Activated T-helper 2 cell treated with anti-CD3 and anti-CD28 coated beads, Interferon-gamma antibody, Interleukin-2, Interleukin-4, amounts not matched to agents 10 μg/mL and 5 μg/mL and 100 μg/mL, durations not matched to agents 14 hours and 24 hours and 36 hours (primary cell): ENCODE measurements at regions not wholly inside any gene's neighbourhood (a gene's known extent, or its start where the extent isn't known, plus 50 kb on each side); places are given as distances from the start of the nearest gene placed in this dataset.

Experiments used
- DNase-seq: peaks from one replicate; pipeline ENCODE4 v3.0.0; 2021; ENCODE audit warnings: low spot score
- H3K27ac Mint-ChIP-seq: one replicate; pipeline ENCODE4 v1.8.0; 2021; ENCODE audit warnings: mixed read lengths
- H3K27me3 Mint-ChIP-seq: one replicate; pipeline ENCODE4 v1.8.0; 2021; ENCODE audit warnings: low read depth, mixed read lengths
- H3K36me3 Mint-ChIP-seq: one replicate; pipeline ENCODE4 v1.8.0; 2021; ENCODE audit warnings: low read depth, mixed read lengths
- H3K4me1 Mint-ChIP-seq: one replicate; pipeline ENCODE4 v1.8.0; 2021; ENCODE audit warnings: low read depth, mixed read lengths
- H3K4me3 Mint-ChIP-seq: one replicate; pipeline ENCODE4 v1.8.0; 2021; ENCODE audit warnings: low read depth, mild to moderate bottlenecking, moderate library complexity, mixed read lengths
- H3K9me3 Mint-ChIP-seq: one replicate; pipeline ENCODE4 v1.8.0; 2021; ENCODE audit warnings: mixed read lengths
- intact Hi-C: fragments of 100-400 bp; cut with micrococcal nuclease; formaldehyde crosslinking; loops from one replicate; pipeline ENCODE4 v1.15.1; 2023

GRCh38 chr2:122583159-122583917 is 827.9 kb downstream of the TSN start:
- H3K4me3 Mint-ChIP-seq = no peak overlapping the region
- peaks cover 19% of the 10 kb centered on the region for H3K9me3 Mint-ChIP-seq
- H3K27me3 Mint-ChIP-seq = no peaks in the 10 kb centered on the region
- H3K36me3 Mint-ChIP-seq = no peaks in the 10 kb centered on the region
- H3K4me1 Mint-ChIP-seq = no peaks in the 10 kb centered on the region
- no peak for DNase-seq
- intact Hi-C loops = no loop called here
- H3K27ac Mint-ChIP-seq = no peak overlapping the region

- Mint-ChIP-seq H3K9me3 (peaks cover 23% of the 10 kb centered on the region), H3K4me1 (no peaks in the 10 kb centered on the region), H3K27me3 (no peaks in the 10 kb centered on the region), H3K27ac (no peak overlapping the region), H3K36me3 (no peaks in the 10 kb centered on the region), H3K4me3 (no peak overlapping the region)
- DNase-seq = no peak
- intact Hi-C loops = no loop called here
Measured at GRCh38 chr2:122590524-122590923, 835.1 kb downstream of the TSN start.

GRCh38 chr2:122595065-122595464 is 839.6 kb downstream of the TSN start:
- intact Hi-C loops = no loop called here
- no peaks in the 10 kb centered on the region for H3K36me3 Mint-ChIP-seq
- no peak overlapping the region for H3K4me3 Mint-ChIP-seq
- H3K9me3 Mint-ChIP-seq = peaks cover 16% of the 10 kb centered on the region
- H3K4me1 Mint-ChIP-seq = no peaks in the 10 kb centered on the region
- H3K27me3 Mint-ChIP-seq = no peaks in the 10 kb centered on the region
- H3K27ac Mint-ChIP-seq = no peak overlapping the region
- DNase-seq = no peak

GRCh38 chr2:122596598-122596997 is 841.1 kb downstream of the TSN start:
- intact Hi-C loops = no loop called here
- DNase-seq = no peak
- Mint-ChIP-seq H3K36me3 (no peaks in the 10 kb centered on the region), H3K9me3 (peaks cover 16% of the 10 kb centered on the region), H3K4me3 (no peak overlapping the region), H3K4me1 (no peaks in the 10 kb centered on the region), H3K27ac (no peak overlapping the region), H3K27me3 (no peaks in the 10 kb centered on the region)

- H3K36me3 Mint-ChIP-seq = no peaks in the 10 kb centered on the region
- no peak overlapping the region for H3K27ac Mint-ChIP-seq
- intact Hi-C loops = no loop called here
- DNase-seq = no peak
- no peaks in the 10 kb centered on the region for H3K27me3 Mint-ChIP-seq
- no peak overlapping the region for H3K4me3 Mint-ChIP-seq
- H3K9me3 Mint-ChIP-seq = peaks cover 7% of the 10 kb centered on the region
- H3K4me1 Mint-ChIP-seq = no peaks in the 10 kb centered on the region
Measured at GRCh38 chr2:122598784-122599183, 843.3 kb downstream of the TSN start.

- Mint-ChIP-seq H3K4me1 (no peaks in the 10 kb centered on the region), H3K27ac (no peak overlapping the region), H3K36me3 (no peaks in the 10 kb centered on the region), H3K9me3 (peaks cover 5% of the 10 kb centered on the region), H3K27me3 (no peaks in the 10 kb centered on the region), H3K4me3 (no peak overlapping the region)
- intact Hi-C loops = no loop called here
- DNase-seq = no peak
Measured at GRCh38 chr2:122610948-122611609, 855.6 kb downstream of the TSN start.

GRCh38 chr2:122622934-122623333 is 867.5 kb downstream of the TSN start:
- Mint-ChIP-seq H3K4me3 (no peak overlapping the region), H3K27ac (no peak overlapping the region), H3K27me3 (no peaks in the 10 kb centered on the region), H3K9me3 (peaks cover 31% of the 10 kb centered on the region), H3K4me1 (no peaks in the 10 kb centered on the region), H3K36me3 (no peaks in the 10 kb centered on the region)
- no peak for DNase-seq
- intact Hi-C loops = no loop called here

GRCh38 chr2:122627388-122627787 is 871.9 kb downstream of the TSN start:
- no peaks in the 10 kb centered on the region for H3K4me1 Mint-ChIP-seq

GRCh38 chr2:122634256-122634655 is 878.8 kb downstream of the TSN start:
- no peaks in the 10 kb centered on the region for H3K27me3 Mint-ChIP-seq
- H3K9me3 Mint-ChIP-seq = peaks cover 20% of the 10 kb centered on the region
- DNase-seq = no peak
- intact Hi-C loops = no loop called here
- H3K4me3 Mint-ChIP-seq = no peak overlapping the region
- no peaks in the 10 kb centered on the region for H3K36me3 Mint-ChIP-seq
- H3K27ac Mint-ChIP-seq = no peak overlapping the region
- no peaks in the 10 kb centered on the region for H3K4me1 Mint-ChIP-seq

More at GRCh38 chr2:122627388-122627787, 871.9 kb downstream of the TSN start:
- DNase-seq = no peak
- Mint-ChIP-seq H3K36me3 (no peaks in the 10 kb centered on the region), H3K9me3 (peaks cover 28% of the 10 kb centered on the region), H3K4me3 (no peak overlapping the region), H3K27me3 (no peaks in the 10 kb centered on the region), H3K27ac (no peak overlapping the region)
- intact Hi-C loops = no loop called here

GRCh38 chr2:122634920-122635319 is 879.5 kb downstream of the TSN start:
- H3K4me3 Mint-ChIP-seq = no peak overlapping the region
- DNase-seq = no peak
- H3K27ac Mint-ChIP-seq = no peak overlapping the region
- no peaks in the 10 kb centered on the region for H3K4me1 Mint-ChIP-seq
- H3K27me3 Mint-ChIP-seq = no peaks in the 10 kb centered on the region
- H3K36me3 Mint-ChIP-seq = no peaks in the 10 kb centered on the region
- intact Hi-C loops = no loop called here
- H3K9me3 Mint-ChIP-seq = peaks cover 25% of the 10 kb centered on the region

- H3K9me3 Mint-ChIP-seq = peaks cover 21% of the 10 kb centered on the region
- H3K4me3 Mint-ChIP-seq = no peak overlapping the region
- no peaks in the 10 kb centered on the region for H3K36me3 Mint-ChIP-seq
- H3K27ac Mint-ChIP-seq = no peak overlapping the region
- intact Hi-C loops = no loop called here
- H3K27me3 Mint-ChIP-seq = no peaks in the 10 kb centered on the region
- H3K4me1 Mint-ChIP-seq = no peaks in the 10 kb centered on the region
- DNase-seq = no peak
Measured at GRCh38 chr2:122635686-122636085, 880.2 kb downstream of the TSN start.

GRCh38 chr2:122636097-122636496 is 880.6 kb downstream of the TSN start:
- H3K36me3 Mint-ChIP-seq = no peaks in the 10 kb centered on the region
- no peaks in the 10 kb centered on the region for H3K4me1 Mint-ChIP-seq
- no peaks in the 10 kb centered on the region for H3K27me3 Mint-ChIP-seq
- intact Hi-C loops = no loop called here
- DNase-seq = no peak
- peaks cover 21% of the 10 kb centered on the region for H3K9me3 Mint-ChIP-seq
- H3K4me3 Mint-ChIP-seq = no peak overlapping the region
- H3K27ac Mint-ChIP-seq = no peak overlapping the region

- Mint-ChIP-seq H3K4me3 (no peak overlapping the region), H3K27me3 (no peaks in the 10 kb centered on the region), H3K9me3 (peaks cover 17% of the 10 kb centered on the region), H3K4me1 (no peaks in the 10 kb centered on the region), H3K27ac (no peak overlapping the region), H3K36me3 (no peaks in the 10 kb centered on the region)
- DNase-seq = no peak
- intact Hi-C loops = no loop called here
Measured at GRCh38 chr2:122639176-122639575, 883.7 kb downstream of the TSN start.
